GM12874 (cell line): ENCODE measurements at regions not wholly inside any gene's neighbourhood (a gene's known extent, or its start where the extent isn't known, plus 50 kb on each side); places are given as distances from the start of the nearest gene placed in this dataset.

Experiments used
- CTCF ChIP-seq: IDR thresholded peaks from 2 replicates; pipeline ENCODE4 v1.5.1; 2011; ENCODE audit warnings: low read depth, mild to moderate bottlenecking, control low read depth, low read length, moderate library complexity; ENCODE audit not compliant: insufficient read depth

GRCh38 chr11:39641751-39642150, 1817.7 kb downstream of the LRRC4C start:
- TF ChIP-seq CTCF, result no peak

GRCh38 chr11:39630365-39630764, 1829.1 kb downstream of the LRRC4C start:
- no peak for TF ChIP-seq CTCF

GRCh38 chr11:39628311-39628710, 1831.1 kb downstream of the LRRC4C start:
- no peak for TF ChIP-seq CTCF

- TF ChIP-seq CTCF, result no peak
Measured at GRCh38 chr11:39617971-39618370, 1841.5 kb downstream of the LRRC4C start.

- no peak for TF ChIP-seq CTCF
Measured at GRCh38 chr11:39589391-39589790, 1870.1 kb downstream of the LRRC4C start.

- TF ChIP-seq CTCF, result no peak
Measured at GRCh38 chr11:39586036-39586435, 1873.4 kb downstream of the LRRC4C start.

GRCh38 chr11:39571081-39571480, 1888.4 kb downstream of the LRRC4C start:
- no peak for TF ChIP-seq CTCF

GRCh38 chr11:39570526-39570925, 1888.9 kb downstream of the LRRC4C start:
- TF ChIP-seq CTCF, result no peak
